Type B pancreatic cell (in vitro differentiated cells): ENCODE measurements at regions not wholly inside any gene's neighbourhood (a gene's known extent, or its start where the extent isn't known, plus 50 kb on each side); places are given as distances from the start of the nearest gene placed in this dataset.
"Not testable (repeated sequence)": the region's sequence is repeated elsewhere in the genome, so short reads cannot be mapped to it uniquely, and the experiment has no call there.

Experiments used
- DNase-seq: peaks from one replicate; pipeline ENCODE4 v3.0.0; 2021; ENCODE audit warnings: mixed read lengths; ENCODE audit not compliant: unreplicated experiment; ENCODE audit errors: extremely low spot score
- H3K27ac Mint-ChIP-seq: 2 replicates; pipeline ENCODE4 v1.8.0; 2021; ENCODE audit warnings: mild to moderate bottlenecking, mixed read lengths
- H3K27me3 Mint-ChIP-seq: 2 replicates; pipeline ENCODE4 v1.8.0; 2021; ENCODE audit warnings: mixed read lengths
- H3K36me3 Mint-ChIP-seq: 2 replicates; pipeline ENCODE4 v1.8.0; 2021; ENCODE audit warnings: mixed read lengths
- H3K4me1 Mint-ChIP-seq: one replicate; pipeline ENCODE4 v1.8.0; 2021; ENCODE audit warnings: mixed read lengths; ENCODE audit not compliant: unreplicated experiment
- H3K4me3 Mint-ChIP-seq: 2 replicates; pipeline ENCODE4 v1.8.0; 2021; ENCODE audit warnings: mild to moderate bottlenecking, mixed read lengths
- H3K9me3 Mint-ChIP-seq: 2 replicates; pipeline ENCODE4 v1.8.0; 2021; ENCODE audit warnings: mixed read lengths
- CTCF ChIP-seq: fragments of 200-600 bp; sonication (generic); conservative IDR thresholded peaks from 2 replicates; pipeline ENCODE4 v1.5.0; 2021; ENCODE audit warnings: antibody characterized with exemption, mild to moderate bottlenecking

GRCh38 chr16:54879681-54880080 is 51.0 kb upstream of the IRX5 start:
- no peak overlapping the region for H3K4me3 Mint-ChIP-seq
- no peak overlapping the region for H3K27ac Mint-ChIP-seq
- no peaks in the 10 kb centered on the region for H3K36me3 Mint-ChIP-seq
- no peaks in the 10 kb centered on the region for H3K27me3 Mint-ChIP-seq
- DNase-seq, result no peak
- no peak for TF ChIP-seq CTCF
- peaks cover 6% of the 10 kb centered on the region for H3K4me1 Mint-ChIP-seq
- H3K9me3 Mint-ChIP-seq, result peaks cover 10% of the 10 kb centered on the region

- Mint-ChIP-seq H3K27ac (no peak overlapping the region), H3K27me3 (no peaks in the 10 kb centered on the region), H3K9me3 (peaks cover 14% of the 10 kb centered on the region), H3K4me3 (no peak overlapping the region), H3K4me1 (peaks cover 10% of the 10 kb centered on the region), H3K36me3 (peaks cover 4% of the 10 kb centered on the region)
- no peak for TF ChIP-seq CTCF
- DNase-seq, result no peak
These were observed 52.4 kb upstream of the IRX5 start for GRCh38 chr16:54878301-54878700.

GRCh38 chr16:54875443-54875842 is 55.2 kb upstream of the IRX5 start:
- peaks cover 10% of the 10 kb centered on the region for H3K4me1 Mint-ChIP-seq
- peaks cover 4% of the 10 kb centered on the region for H3K36me3 Mint-ChIP-seq
- no peak overlapping the region for H3K4me3 Mint-ChIP-seq
- peaks cover 15% of the 10 kb centered on the region for H3K9me3 Mint-ChIP-seq
- no peak for TF ChIP-seq CTCF
- no peak for DNase-seq
- H3K27ac Mint-ChIP-seq, result no peak overlapping the region
- no peaks in the 10 kb centered on the region for H3K27me3 Mint-ChIP-seq

- H3K4me3 Mint-ChIP-seq, DNase-seq, H3K36me3 Mint-ChIP-seq, H3K4me1 Mint-ChIP-seq, H3K27ac Mint-ChIP-seq, H3K27me3 Mint-ChIP-seq: not testable (repeated sequence)
- peaks cover 18% of the 10 kb centered on the region for H3K9me3 Mint-ChIP-seq
These were observed 56.8 kb upstream of the IRX5 start for GRCh38 chr16:54873716-54874373.

GRCh38 chr16:54873071-54873470 is 57.6 kb upstream of the IRX5 start:
- TF ChIP-seq CTCF, result no peak
- H3K9me3 Mint-ChIP-seq, result peaks cover 18% of the 10 kb centered on the region
- H3K27me3 Mint-ChIP-seq, result no peaks in the 10 kb centered on the region
- DNase-seq, result no peak
- H3K27ac Mint-ChIP-seq, result no peak overlapping the region
- H3K36me3 Mint-ChIP-seq, result peaks cover 8% of the 10 kb centered on the region
- H3K4me1 Mint-ChIP-seq, result peaks cover 10% of the 10 kb centered on the region
- H3K4me3 Mint-ChIP-seq, result no peak overlapping the region

GRCh38 chr16:54870151-54870550 is 60.5 kb upstream of the IRX5 start:
- no peak overlapping the region for H3K4me3 Mint-ChIP-seq
- no peak for DNase-seq
- no peak overlapping the region for H3K27ac Mint-ChIP-seq
- H3K36me3 Mint-ChIP-seq, result peaks cover 8% of the 10 kb centered on the region
- TF ChIP-seq CTCF, result no peak
- H3K9me3 Mint-ChIP-seq, result peaks cover 13% of the 10 kb centered on the region
- H3K27me3 Mint-ChIP-seq, result no peaks in the 10 kb centered on the region
- H3K4me1 Mint-ChIP-seq, result peaks cover 4% of the 10 kb centered on the region
